Embryonic facial prominence (tissue), 1 donor: ENCODE measurements at regions not wholly inside any gene's neighbourhood (a gene's known extent, or its start where the extent isn't known, plus 50 kb on each side); places are given as distances from the start of the nearest gene placed in this dataset.

ENCODE experiments used
- DNase-seq: peaks from one replicate; pipeline ENCODE4 v3.0.0-alpha.2; 2016; ENCODE audit errors: extremely low spot score

- no peak for DNase-seq
These were observed 446.2 kb upstream of the SLC14A2 start for GRCh38 chr18:45168866-45169600.

- DNase-seq: no peak
These were observed 445.7 kb upstream of the SLC14A2 start for GRCh38 chr18:45169610-45170009.

GRCh38 chr18:45171679-45172191 lies 443.5 kb upstream of the SLC14A2 start:
- no peak for DNase-seq

- DNase-seq: no peak
These were observed 441.9 kb upstream of the SLC14A2 start for GRCh38 chr18:45173327-45173726.

- no peak for DNase-seq
These were observed 441.3 kb upstream of the SLC14A2 start for GRCh38 chr18:45173799-45174519.

GRCh38 chr18:45174629-45175136 lies 440.6 kb upstream of the SLC14A2 start:
- DNase-seq: no peak

- no peak for DNase-seq
These were observed 439.8 kb upstream of the SLC14A2 start for GRCh38 chr18:45175511-45175910.

GRCh38 chr18:45186832-45187231 lies 428.4 kb upstream of the SLC14A2 start:
- no peak for DNase-seq

GRCh38 chr18:45191795-45192194 lies 423.5 kb upstream of the SLC14A2 start:
- DNase-seq: no peak

GRCh38 chr18:45197526-45197970 lies 417.7 kb upstream of the SLC14A2 start:
- no peak for DNase-seq

- DNase-seq: no peak
These were observed 416.8 kb upstream of the SLC14A2 start for GRCh38 chr18:45198526-45198925.

- no peak for DNase-seq
These were observed 414.2 kb upstream of the SLC14A2 start for GRCh38 chr18:45201029-45201428.

- no peak for DNase-seq
These were observed 413.8 kb upstream of the SLC14A2 start for GRCh38 chr18:45201489-45201888.

- no peak for DNase-seq
These were observed 413.2 kb upstream of the SLC14A2 start for GRCh38 chr18:45202061-45202460.

- no peak for DNase-seq
These were observed 411.6 kb upstream of the SLC14A2 start for GRCh38 chr18:45203677-45204076.

GRCh38 chr18:45207328-45207727 lies 407.9 kb upstream of the SLC14A2 start:
- no peak for DNase-seq

- no peak for DNase-seq
These were observed 407.1 kb upstream of the SLC14A2 start for GRCh38 chr18:45208164-45208563.

- DNase-seq: peak; percentile 16
These were observed 402.9 kb upstream of the SLC14A2 start for GRCh38 chr18:45212181-45213039.

- DNase-seq: no peak
These were observed 402.3 kb upstream of the SLC14A2 start for GRCh38 chr18:45213040-45213333.

- DNase-seq: no peak
These were observed 396.8 kb upstream of the SLC14A2 start for GRCh38 chr18:45218436-45218835.

- no peak for DNase-seq
These were observed 393.9 kb upstream of the SLC14A2 start for GRCh38 chr18:45221363-45221762.

GRCh38 chr18:45222180-45222579 lies 393.1 kb upstream of the SLC14A2 start:
- no peak for DNase-seq
